ENCODE measurements at regions not wholly inside any gene's neighbourhood (a gene's known extent, or its start where the extent isn't known, plus 50 kb on each side); places are given as distances from the start of the nearest gene placed in this dataset.

DNA sequence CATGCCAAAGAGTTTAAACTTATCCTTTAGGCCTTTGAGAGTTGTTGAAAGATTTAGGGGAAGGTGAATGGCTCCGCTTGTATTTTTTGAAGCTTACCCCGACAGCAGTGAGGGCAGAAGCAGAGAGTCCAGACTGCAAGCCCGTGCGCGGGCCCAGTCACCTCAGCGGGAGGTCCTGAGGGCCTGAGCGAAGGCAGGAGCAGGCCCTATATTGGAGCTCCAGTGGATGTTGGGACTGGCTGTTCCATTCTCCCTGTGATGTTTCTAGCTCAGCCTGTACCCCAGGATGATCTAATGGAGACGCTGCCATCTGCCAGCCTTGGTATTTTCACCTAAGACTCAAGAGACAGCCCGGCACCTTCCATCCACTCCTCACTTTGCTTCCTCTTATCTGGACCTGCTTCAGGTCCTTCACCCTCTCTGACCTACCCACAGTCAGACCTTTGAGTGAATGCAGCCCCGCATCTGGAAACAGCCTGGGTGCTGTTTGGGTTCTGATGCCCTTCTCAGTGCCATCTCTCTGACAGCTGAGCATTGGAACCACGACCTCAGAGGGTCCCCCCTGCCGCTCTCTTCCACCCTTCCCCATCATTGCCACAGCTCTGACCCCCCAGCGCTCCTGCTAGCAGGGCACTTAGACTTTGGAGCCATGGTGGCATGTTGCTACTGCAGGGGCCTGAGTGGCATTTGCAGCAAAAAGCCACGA is 628.2 kb upstream of the CADM1 start:
- WGBS (ENCODE audit: insufficient coverage): 84% methylated on average over 14 of the region's 14 CpGs

DNA sequence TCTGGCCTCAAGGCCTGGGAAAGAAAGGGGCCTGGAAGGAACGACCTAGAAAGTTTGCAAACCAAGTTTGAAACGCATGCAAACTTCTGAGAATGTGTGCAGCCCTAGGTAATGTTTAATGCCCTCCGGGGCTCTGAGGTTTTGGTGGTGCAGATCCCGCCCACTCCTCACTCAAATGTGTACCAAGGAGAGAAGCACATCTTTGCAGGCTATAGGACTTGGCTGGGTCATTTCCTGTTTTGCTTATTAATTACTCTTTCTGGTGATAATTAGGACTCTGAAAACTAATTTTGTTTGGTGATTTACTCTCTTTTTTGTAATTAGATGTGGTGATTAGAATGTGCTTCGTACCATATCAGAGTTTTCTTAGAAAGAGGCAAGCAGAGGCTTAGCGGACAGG is 625.9 kb upstream of the CADM1 start:
- no peaks in the 10 kb centered on the region for H3K4me1 ChIP-seq (ENCODE audit: control insufficient read depth, insufficient read depth, low read length)
- H3K9me3 ChIP-seq (ENCODE audit: control insufficient read depth, insufficient read depth, low read length): no peaks in the 10 kb centered on the region
- Mint-ChIP-seq H3K36me3 (no peaks in the 10 kb centered on the region), H3K4me3 (no peak overlapping the region), H3K27me3 (ENCODE audit: low read depth in 2 of 2) (peaks cover 0 to 10% of the 10 kb centered on the region in 2 donors), H3K9me3 (peaks cover 0 to 2% of the 10 kb centered on the region in 2 donors), H3K27ac (no peak overlapping the region), H3K4me1 (no peaks in the 10 kb centered on the region)
- ATAC-seq (no peak), DNase-seq (no peak)
- intact Hi-C loops (cut with micrococcal nuclease): no loop called here
- TF ChIP-seq, protein P1, sequence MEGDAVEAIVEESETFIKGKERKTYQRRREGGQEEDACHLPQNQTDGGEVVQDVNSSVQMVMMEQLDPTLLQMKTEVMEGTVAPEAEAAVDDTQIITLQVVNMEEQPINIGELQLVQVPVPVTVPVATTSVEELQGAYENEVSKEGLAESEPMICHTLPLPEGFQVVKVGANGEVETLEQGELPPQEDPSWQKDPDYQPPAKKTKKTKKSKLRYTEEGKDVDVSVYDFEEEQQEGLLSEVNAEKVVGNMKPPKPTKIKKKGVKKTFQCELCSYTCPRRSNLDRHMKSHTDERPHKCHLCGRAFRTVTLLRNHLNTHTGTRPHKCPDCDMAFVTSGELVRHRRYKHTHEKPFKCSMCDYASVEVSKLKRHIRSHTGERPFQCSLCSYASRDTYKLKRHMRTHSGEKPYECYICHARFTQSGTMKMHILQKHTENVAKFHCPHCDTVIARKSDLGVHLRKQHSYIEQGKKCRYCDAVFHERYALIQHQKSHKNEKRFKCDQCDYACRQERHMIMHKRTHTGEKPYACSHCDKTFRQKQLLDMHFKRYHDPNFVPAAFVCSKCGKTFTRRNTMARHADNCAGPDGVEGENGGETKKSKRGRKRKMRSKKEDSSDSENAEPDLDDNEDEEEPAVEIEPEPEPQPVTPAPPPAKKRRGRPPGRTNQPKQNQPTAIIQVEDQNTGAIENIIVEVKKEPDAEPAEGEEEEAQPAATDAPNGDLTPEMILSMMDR (IDR thresholded peaks at IDR 0.05): no peak
- no peak overlapping the region for H3K27ac ChIP-seq (ENCODE audit: low read length)
- 69% methylated on average over 6 of the region's 6 CpGs for WGBS (ENCODE audit: insufficient coverage)
- no peaks in the 10 kb centered on the region for H3K36me3 ChIP-seq (ENCODE audit: control insufficient read depth, insufficient read depth, low read length)
- H3K27me3 ChIP-seq (ENCODE audit: control insufficient read depth, insufficient read depth, low read length): no peaks in the 10 kb centered on the region
- H3K4me3 ChIP-seq (ENCODE audit: low read length): no peak overlapping the region

More for the DNA sequence above, 628.2 kb upstream of the CADM1 start:
- Histone ChIP-seq H3K4me3 (ENCODE audit: low read length) (no peak overlapping the region), H3K27ac (ENCODE audit: low read length) (no peak overlapping the region), H3K9me3 (ENCODE audit: control insufficient read depth, insufficient read depth, low read length) (no peaks in the 10 kb centered on the region), H3K27me3 (ENCODE audit: control insufficient read depth, insufficient read depth, low read length) (no peaks in the 10 kb centered on the region), H3K4me1 (ENCODE audit: control insufficient read depth, insufficient read depth, low read length) (no peaks in the 10 kb centered on the region), H3K36me3 (ENCODE audit: control insufficient read depth, insufficient read depth, low read length) (no peaks in the 10 kb centered on the region)
- Mint-ChIP-seq H3K27me3 (ENCODE audit: low read depth in 2 of 2) (peaks cover under 1 to 4% of the 10 kb centered on the region in 2 donors), H3K27ac (no peak overlapping the region), H3K4me1 (no peaks in the 10 kb centered on the region), H3K9me3 (no peaks in the 10 kb centered on the region), H3K4me3 (no peak overlapping the region), H3K36me3 (no peaks in the 10 kb centered on the region)
- ATAC-seq (no peak), DNase-seq (no peak)
- intact Hi-C loops (cut with micrococcal nuclease): no loop called here
- TF ChIP-seq, protein P1 (IDR thresholded peaks at IDR 0.05): no peak

DNA sequence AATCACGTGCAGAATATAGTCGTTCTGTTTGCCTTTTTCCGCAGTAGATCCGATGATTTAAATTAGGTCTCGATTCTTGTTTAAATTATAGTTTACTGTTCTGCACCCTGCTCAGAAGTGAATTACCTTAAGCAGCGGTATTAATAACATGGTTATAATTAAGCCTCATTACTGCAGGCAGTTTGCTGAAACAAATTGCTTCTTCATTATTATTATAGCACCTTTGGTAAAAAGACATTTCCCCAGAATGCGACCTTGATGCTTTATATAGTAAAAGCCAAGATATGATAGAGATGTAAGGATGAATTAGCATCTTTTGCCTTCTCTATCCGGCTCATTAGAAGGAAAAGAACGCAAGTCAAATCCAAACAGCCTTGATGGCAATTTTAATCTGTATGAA is 625.2 kb upstream of the CADM1 start:
- no peaks in the 10 kb centered on the region for H3K36me3 Mint-ChIP-seq
- H3K27ac ChIP-seq (ENCODE audit: low read length): no peak overlapping the region
- TF ChIP-seq, protein P1 (IDR thresholded peaks at IDR 0.05): no peak
- H3K4me1 Mint-ChIP-seq: no peaks in the 10 kb centered on the region
- no peak overlapping the region for H3K4me3 ChIP-seq (ENCODE audit: low read length)
- no peaks in the 10 kb centered on the region for H3K9me3 ChIP-seq (ENCODE audit: control insufficient read depth, insufficient read depth, low read length)
- no peaks in the 10 kb centered on the region for H3K4me1 ChIP-seq (ENCODE audit: control insufficient read depth, insufficient read depth, low read length)
- no peak for ATAC-seq
- H3K4me3 Mint-ChIP-seq: no peak overlapping the region
- DNase-seq: no peak
- H3K27ac Mint-ChIP-seq: no peak overlapping the region
- intact Hi-C loops (cut with micrococcal nuclease): no loop called here
- H3K27me3 Mint-ChIP-seq (ENCODE audit: low read depth in 2 of 2): peaks cover 0 to 10% of the 10 kb centered on the region in 2 donors
- WGBS (ENCODE audit: insufficient coverage): 96% methylated on average over 9 of the region's 9 CpGs
- no peaks in the 10 kb centered on the region for H3K27me3 ChIP-seq (ENCODE audit: control insufficient read depth, insufficient read depth, low read length)
- H3K9me3 Mint-ChIP-seq: peaks cover 0 to 2% of the 10 kb centered on the region in 2 donors
- no peaks in the 10 kb centered on the region for H3K36me3 ChIP-seq (ENCODE audit: control insufficient read depth, insufficient read depth, low read length)

GRCh38 chr11:116126562-116126961 is 622.3 kb upstream of the CADM1 start:
- Histone ChIP-seq H3K36me3 (ENCODE audit: control insufficient read depth, insufficient read depth, low read length) (no peaks in the 10 kb centered on the region), H3K4me3 (ENCODE audit: low read length) (no peak overlapping the region), H3K27me3 (ENCODE audit: control insufficient read depth, insufficient read depth, low read length) (no peaks in the 10 kb centered on the region), H3K9me3 (ENCODE audit: control insufficient read depth, insufficient read depth, low read length) (no peaks in the 10 kb centered on the region), H3K4me1 (ENCODE audit: control insufficient read depth, insufficient read depth, low read length) (no peaks in the 10 kb centered on the region), H3K27ac (ENCODE audit: low read length) (no peak overlapping the region)
- no peak overlapping the region for H3K27ac Mint-ChIP-seq
- H3K27me3 Mint-ChIP-seq (ENCODE audit: low read depth in 2 of 2): peaks cover 0 to 10% of the 10 kb centered on the region in 2 donors
- ATAC-seq (no peak), DNase-seq (no peak)
- H3K4me1 Mint-ChIP-seq: no peaks in the 10 kb centered on the region
- no peaks in the 10 kb centered on the region for H3K36me3 Mint-ChIP-seq
- H3K4me3 Mint-ChIP-seq: no peak overlapping the region
- 100% methylated on average over 3 of the region's 3 CpGs for WGBS (ENCODE audit: insufficient coverage)
- H3K9me3 Mint-ChIP-seq: peaks cover 0 to 2% of the 10 kb centered on the region in 2 donors
- intact Hi-C loops (cut with micrococcal nuclease): no loop called here
- TF ChIP-seq, protein P1 (IDR thresholded peaks at IDR 0.05): no peak
